NCI-H2171 treated with DMSO at 0.1 percent for 48 hours (cell line): ENCODE measurements at regions not wholly inside any gene's neighbourhood (a gene's known extent, or its start where the extent isn't known, plus 50 kb on each side); places are given as distances from the start of the nearest gene placed in this dataset.

ENCODE experiments used
- DNase-seq: peaks from one replicate; lab custom pipeline; 2025; lab: John Stamatoyannopoulos, UW

DNA sequence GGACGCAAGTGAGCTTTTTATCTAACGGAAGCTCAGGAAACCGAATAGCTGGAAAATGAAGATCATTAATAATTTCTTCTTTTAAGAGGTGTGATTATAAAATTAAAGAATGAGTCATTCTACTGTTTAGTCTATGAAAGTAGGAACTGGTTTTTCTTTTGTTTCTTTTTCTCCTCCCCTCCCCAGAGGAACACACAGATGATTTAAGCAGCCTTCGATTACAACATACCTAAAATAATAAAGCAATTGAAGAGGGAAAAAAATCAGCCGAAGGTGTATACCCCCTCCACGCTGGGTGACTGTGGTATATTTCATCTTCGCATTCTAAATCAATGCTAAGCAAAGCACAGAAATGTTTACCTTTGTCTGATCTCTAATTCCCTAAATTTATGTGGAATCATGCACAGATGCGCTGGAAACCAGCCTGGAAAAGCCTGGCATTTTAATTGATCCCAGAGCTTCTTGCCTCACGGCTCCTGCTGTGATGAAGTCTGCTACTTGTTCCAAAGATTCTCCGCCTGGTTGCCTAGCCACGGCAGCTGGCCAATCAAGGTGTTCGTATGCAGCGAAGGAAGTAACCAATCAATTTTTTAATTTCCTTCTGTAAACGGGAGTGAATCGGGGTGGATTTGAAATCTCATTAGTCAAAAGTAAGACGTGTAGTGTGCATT is 133.9 kb downstream of the FANCF start:
- DNase-seq: peak; percentile 98

DNA sequence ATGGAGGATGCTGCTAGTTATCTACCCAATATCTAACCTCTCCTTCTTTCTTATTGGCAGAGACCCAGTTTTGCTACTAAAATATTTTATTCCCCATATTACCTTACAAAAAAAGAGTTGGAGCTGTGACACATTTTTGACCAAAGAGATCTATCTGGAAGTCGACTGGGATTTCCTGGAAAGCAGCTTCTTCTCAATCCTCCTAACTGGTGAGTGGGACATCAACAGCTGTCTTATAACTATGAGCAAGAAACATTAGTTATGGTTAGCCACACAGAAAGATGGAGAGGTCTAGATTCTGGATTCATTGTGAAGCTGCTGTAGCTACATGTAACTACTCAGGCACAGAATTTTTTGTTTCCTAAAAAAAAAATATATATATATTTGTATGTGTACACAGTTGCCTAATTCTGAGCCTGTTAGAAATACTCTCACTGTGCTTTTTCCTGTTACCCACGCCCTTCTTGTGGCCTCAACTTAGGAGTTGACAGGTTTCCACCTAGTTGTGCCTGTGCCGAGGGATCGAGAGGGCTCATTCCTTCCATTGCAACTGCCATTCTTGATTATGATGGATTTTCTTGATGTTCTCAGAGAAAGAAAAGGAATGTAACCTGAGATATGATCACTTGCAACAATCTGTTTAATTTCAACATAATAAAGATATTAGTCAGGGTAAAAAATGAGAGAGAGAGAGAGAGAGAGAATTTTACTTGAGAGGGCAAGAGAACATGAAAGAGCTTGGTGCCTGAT is 142.0 kb downstream of the SLC17A6 start:
- DNase-seq: no peak

DNA sequence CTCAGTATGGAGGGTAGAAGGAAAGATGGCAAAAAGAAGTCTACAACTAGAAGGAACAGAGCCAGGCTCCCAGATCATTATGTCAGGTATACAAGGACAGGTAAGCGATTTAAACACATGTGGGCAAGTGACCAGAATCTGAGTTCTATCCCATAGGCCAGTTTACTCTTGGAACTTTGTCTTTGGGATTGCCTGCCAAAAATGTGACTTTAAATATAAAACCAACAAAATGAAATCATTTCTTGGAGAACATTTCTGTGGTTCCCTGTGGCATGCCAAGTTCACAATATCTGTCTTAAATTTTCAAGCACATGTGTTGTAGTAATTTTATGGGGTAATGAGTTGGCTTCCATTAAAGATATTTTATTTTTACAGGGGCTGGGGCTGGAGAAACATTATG is 141.0 kb downstream of the SLC17A6 start:
- no peak for DNase-seq

DNA sequence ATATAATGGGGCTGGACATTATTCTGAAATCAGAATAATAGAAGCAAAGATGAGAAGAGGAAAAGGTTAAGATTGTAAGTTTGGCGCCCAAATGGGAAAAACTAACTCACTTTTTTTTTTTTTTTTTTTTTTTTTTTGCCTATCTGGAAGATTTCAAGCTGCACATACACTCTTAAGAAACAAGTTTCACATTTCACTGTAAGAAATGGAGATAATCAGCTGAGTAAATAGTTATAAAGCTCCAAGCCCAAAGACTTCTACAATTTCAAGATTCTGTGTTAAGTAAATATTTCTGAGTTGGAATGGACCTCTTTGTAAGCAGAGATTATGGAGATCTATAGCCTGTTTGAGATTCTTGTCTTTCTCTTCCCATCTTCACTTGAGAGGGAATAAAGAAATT is 140.0 kb downstream of the SLC17A6 start:
- no peak for DNase-seq

DNA sequence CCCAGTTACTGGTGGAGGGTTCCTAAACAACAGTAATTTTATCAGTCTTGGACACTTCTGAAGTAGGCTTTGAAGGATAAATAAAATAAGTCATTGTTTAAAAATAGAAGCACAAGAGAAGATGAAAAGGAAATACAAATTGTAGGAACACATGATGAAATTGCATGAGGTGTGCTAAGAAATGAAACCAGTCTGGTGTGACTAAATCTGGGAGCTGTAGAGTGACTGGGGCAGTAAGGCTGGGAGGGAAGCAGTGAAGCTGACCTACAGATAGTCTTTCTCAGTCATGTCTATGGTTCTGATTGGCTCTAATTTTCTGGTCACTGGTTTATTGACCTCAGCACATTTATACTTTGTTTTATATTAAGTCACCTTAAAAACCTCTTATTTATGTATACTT is 139.1 kb downstream of the SLC17A6 start:
- no peak for DNase-seq

DNA sequence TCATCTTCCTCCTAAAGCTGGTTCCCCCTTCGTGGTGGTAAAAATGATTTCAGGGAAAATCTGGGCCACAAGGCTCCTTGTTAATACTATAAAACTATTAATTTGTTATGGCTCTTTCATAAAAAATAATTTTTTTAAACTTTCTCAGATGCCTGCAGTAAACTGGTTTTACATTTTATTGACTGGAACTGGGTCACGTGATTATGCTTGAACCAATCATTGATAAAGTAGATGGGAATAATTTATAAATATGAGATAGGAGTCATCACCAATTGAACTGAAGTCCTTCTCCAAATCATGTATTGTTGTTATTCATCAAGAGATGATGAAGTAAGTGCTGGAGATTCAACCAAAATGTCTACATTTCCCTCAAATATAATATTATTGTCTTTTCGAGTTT is 138.4 kb downstream of the SLC17A6 start:
- DNase-seq: no peak

DNA sequence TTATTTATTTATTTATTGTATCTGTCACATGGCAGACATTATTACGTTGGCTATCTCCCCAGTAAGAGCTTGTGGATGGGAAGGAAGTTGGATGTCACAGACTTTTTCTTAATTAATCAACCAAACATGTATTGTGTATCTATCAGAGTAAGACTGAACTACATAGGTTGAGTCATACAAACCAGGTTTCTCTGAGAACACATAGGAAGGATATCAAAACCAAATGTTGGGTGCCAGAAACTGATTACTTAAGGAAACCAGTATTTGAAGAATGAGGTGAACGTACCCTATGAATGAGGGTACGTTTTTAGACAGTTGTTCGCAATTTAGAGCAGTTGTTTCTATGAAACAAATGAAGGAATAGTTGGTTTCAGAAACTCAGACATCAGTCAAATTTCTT is 136.4 kb downstream of the SLC17A6 start:
- no peak for DNase-seq

DNA sequence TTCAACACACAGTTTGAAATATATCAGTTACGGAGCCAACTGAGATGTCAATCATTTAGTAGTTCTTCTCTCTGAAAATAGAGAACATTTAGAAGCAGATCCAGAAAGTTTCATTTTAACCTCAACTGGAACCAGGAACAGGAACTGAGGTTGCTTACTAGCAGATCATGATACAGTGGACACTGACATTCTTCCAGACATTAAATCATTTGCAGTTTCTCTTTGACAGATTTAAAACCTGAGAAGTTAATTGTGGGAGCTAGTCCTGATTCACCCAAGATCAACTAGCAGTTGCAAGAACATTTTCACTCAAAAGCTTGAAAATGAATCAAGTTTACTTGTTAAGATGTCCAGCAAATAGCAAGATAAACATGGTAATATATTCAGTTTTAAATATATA is 135.4 kb downstream of the SLC17A6 start:
- DNase-seq: no peak

DNA sequence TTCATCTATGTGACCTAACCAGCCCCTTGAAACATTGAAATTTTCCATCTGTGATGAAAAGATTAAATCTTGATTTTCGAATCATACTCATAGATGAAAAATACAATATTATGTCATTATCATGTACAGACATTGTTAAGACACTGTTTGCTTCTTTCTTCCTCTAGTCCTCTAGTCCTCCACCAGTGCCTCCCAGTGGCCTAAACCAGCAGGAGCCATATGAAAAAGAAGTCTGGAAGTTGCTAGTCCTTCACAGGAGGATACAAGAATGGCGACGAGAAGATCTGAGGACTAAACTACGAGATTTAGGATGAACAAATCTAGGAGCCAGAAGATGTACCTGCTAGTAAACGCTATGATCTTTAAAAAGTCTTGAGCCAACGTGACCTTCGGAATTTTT is 134.1 kb downstream of the SLC17A6 start:
- DNase-seq: no peak

DNA sequence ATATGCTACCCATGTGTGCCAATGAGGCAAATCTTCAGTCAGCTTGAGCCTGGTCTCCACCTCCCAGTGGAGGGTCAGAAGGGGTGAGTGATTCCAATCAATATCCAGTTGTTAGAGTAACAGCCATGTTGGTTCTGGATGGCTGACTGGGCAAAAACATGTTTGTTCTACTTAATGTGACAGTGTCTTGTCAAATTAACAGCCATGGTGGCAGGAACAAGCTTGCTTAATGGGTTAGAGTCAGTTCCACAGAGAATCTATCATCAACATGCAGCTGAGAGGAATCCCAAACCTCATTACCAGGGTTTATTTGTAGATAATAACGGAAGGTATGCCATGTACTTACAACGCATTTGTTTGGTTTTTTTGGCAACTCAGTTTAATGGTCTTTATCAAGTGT is 133.2 kb downstream of the SLC17A6 start:
- peak; percentile 77 for DNase-seq

DNA sequence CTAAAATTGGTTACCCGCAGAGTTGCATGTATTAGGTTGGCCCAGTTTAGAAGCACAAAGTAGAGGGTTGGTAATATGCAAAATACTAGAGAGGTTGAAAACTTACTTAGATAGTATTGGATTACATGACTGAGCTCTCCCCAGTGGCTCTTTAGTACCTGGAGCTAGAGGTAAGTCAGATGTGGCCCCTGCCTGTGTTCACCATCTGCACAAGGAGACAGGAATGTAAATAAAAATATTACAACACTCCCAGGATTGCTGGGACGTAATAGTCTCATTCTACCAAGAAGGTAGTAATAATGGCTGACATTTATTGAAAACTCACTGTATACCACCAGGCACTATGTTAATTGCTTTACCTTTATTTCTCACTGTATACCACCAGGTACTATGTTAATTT is 129.6 kb downstream of the SLC17A6 start:
- DNase-seq: peak; percentile 90

DNA sequence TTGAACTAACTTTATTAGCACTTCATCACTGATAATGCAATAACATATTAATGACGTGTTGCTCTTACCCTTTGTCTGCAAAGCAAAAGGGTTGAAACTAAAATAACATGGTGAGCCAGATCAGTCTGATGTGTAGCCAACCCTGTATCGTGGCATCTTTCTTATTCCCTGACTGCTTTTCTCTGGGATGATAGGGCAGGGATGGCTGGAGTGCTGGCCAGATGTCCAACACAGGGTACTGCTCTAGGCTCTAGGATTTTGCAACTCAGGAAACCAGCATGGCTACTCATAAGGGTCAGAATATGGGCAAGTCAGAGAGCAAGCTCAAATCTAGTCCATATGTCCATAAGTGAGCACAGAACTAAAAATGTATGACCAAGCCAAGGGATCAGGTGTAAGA is 129.1 kb downstream of the SLC17A6 start:
- no peak for DNase-seq

DNA sequence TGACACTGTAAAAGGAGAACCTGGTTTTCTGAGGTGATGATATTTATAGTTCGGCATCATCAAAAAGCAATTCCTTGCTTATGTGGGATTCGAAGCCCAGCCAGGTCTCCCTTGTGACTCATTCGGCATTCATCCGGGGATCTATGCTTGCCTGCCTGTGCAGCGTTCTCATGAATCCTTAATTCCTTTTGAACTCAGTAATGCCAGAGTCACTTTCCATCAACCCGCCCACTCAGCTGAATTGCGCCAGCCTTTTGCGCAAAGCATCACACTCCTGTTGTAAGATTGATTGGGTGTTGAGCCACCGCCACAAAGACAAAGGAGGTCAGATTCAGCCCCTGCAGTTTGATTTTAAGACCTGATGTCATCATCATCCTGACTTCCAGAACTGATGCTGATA is 128.6 kb downstream of the SLC17A6 start:
- no peak for DNase-seq

DNA sequence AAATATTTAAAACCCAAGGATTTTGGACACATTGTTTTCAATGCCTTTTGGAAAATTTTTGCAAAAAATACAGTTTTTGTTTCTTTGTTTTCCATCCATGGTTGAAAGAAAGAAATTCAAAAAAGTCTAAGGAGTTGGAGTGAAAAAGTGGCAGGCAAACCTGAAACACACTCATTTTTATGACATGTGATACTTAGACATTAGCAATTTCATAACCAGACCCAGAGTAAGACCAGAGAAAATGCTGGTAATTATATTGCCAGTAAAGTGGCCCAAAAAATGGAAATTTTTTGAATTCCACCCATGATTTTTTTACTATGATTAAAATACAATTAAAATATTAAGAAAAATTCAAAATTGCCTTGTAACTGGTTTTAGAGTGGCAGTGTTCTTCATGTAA is 128.2 kb downstream of the SLC17A6 start:
- DNase-seq: no peak

DNA sequence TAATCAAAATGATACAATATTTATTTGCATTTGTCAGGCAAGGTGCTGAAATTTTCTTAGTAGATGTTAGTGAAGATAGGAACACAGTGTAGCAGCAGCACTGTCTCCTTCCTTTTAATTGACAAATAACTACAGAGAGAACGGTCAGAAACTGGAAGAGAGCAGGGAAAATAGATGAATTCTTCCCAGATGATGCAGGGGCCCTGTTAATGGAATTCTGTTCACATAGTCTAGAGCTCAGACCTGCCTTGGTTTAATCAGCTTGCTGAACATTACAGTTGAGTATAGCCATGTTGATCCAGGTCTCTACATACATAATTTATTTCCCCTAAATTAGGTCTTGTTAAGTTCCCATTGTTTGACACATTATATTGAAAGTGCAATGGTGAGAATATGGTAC is 127.4 kb downstream of the SLC17A6 start:
- DNase-seq: no peak

DNA sequence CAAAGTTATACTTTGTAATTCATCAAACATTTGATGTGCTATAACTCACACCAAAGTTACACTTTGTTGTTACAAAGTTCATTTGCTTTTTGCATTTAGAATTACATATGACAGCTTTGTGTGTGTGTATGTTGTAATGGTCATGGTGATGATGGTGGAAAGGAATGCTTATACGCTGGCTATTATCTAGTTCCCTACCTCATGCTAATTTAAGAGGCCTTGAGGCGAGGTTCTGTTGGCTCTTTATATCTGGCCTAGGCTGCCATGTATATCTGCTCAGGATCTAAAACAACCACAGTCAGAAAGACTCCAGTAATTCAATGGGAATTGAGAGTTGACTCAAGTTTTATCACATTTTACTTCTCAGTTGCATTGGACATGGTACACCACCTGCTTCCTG is 123.4 kb downstream of the SLC17A6 start:
- DNase-seq: no peak

DNA sequence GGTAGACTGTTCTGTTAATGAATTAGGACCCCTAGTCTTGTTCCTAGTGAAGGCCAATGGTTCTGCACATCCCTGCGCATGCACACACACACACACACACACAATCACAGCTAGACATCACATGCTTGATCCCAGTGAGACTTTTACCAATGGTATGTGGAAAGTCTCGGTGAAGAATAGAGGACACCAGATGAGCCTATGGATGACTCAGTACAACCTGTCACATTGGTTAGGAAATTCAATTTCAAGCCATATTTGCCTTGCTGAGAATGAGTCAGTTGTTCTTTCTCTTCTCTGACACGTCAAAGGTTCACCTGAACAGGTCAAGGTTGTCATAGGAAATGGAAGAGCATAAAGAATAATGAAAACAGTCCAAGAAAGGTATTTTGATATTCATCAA is 122.0 kb downstream of the SLC17A6 start:
- no peak for DNase-seq

DNA sequence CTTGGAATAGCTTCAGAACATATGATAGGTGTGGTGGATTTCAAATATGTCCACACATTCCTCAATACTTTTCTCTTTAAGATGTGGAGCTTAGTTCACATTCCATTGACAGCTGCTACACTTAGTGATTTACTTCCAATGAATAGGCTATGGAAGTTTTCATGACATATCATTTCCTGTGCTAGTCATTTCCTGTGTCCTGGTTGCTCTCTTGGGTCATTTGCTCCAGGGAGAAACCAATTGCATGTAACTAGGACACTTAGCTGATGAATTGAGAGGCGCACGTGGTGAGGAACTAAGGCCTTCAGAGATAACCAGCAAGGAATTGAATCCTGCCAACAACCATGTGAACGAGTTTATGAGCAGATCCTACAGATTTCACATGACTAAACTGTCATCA is 120.9 kb downstream of the SLC17A6 start:
- DNase-seq: no peak

DNA sequence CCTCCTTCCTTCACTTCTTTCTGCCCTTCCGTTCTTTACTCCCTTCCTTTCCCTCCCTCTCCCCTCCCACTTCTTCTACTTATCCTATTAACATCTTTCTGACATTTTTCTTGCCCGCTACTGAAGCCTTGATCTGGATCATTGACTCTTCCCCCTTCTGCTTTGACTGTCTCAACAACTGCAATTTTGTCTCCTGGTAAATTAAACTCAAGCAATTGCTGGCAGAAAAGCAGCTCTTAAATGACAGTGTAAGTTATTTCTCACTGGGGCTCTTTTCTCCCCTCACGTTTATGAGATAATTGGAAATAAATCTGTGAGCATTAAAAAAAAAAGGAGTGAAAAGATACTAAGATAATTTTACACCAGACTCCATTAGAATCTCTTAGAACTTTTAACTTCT is 120.0 kb downstream of the SLC17A6 start:
- no peak for DNase-seq

DNA sequence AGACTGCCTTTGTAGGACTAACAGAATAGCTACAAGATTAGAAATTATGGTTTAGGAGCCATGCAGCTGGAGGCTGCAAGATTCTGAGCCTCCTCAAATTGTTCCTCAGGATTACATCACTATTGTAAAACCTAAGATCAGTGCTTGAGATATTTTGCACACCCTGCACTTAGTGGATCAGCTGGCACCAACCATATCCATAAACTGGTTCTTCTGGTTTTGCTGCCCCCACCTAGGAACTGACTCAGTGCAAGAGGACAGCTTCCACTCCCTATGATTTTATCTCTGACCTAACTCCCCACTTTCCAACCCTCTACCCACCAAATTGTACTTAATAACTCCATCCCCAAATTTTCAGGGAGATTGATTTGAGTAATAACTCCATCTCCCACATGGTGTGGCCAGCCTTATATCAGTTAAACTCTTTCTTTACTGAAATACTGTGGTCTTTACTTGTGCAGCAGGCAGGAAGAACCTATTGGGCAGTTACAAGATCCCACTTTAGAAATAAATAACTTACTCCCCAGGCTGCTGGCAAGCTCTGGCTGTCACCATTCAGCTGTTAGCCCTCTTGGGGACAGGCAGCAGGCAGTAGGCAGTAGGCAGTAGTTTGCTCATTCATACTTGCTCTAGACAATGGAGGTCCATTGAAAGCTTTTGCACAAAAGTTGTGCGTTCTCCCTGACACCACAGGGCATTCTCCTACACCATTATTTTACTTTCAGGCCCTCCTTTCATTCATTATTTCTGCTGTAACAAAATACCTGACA is 119.0 kb downstream of the SLC17A6 start:
- DNase-seq: no peak

DNA sequence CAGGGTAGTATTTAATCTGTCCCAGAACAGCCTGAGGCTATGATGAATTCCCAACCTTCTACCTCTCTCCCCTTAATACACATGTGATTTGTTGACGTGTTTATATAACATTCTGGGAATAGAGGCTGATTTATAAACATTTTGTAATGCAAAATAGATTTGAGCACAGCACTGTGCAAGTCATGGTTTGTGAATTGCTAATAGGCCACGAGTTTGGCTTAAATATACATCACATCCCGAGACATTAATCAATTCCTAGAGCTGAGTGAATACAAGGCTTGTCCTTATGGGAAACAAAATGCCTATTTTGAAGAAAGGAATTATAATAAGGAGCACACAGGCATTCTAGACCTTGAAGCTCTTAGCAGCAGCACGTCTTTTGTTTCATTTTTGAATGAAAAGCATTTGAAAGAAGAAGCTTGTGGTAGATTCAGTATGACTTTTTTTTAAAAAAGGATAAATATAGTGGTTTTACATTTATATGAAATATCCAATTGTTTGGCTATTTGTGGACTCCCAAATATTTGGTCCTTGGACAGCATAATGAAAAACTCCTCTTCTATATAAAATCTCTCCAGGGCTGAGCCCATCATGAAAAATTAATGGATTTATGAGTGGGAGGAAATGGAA is 116.4 kb downstream of the SLC17A6 start:
- DNase-seq: no peak

DNA sequence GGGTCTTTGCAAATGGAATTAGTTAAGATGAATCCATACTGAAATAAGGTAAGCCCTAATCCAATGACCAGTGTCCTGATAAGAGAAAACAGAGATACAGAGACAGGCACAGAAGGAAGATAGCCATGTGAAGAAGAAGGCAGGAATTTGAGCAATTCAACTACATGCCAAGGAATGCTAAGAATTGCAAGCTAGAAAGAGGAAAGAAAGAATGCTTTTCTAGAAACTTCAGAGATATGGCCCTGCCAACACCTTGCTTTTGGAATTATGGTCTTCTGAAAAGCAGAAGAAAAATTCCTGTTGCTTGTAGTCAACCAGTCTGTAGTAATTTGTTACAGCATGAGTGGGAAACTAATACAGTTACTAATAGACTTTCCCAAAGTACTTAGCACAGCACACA is 111.3 kb downstream of the SLC17A6 start:
- no peak for DNase-seq

DNA sequence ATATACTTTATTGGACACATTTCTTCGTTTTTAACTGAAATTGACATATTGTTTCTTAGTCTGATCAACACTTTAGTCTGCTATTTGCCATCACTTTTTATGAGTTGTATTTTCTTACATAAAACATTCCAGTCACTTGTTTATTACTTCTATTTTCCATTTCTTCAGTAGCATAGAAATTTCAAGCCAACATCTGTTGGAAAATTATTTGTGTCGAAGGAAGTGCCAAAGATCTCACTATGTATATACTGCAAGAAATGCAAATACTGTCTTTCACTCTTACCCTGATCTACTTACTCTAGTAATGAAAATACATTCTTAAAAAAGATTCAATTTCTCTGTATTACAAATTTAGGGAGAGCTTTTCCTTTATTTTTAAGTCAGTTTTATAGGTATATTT is 105.9 kb downstream of the SLC17A6 start:
- no peak for DNase-seq
